Thyroid gland (tissue), 4 donors: ENCODE measurements at regions not wholly inside any gene's neighbourhood (a gene's known extent, or its start where the extent isn't known, plus 50 kb on each side); places are given as distances from the start of the nearest gene placed in this dataset.

Experiments
- POLR2A ChIP-seq, 2 donors: fragments of 450-650 bp; IDR thresholded peaks; one replicate each; pipeline ENCODE4 v1.6.1; 2017; ENCODE audit warnings: antibody characterized with exemption in 2 of 2, mild to moderate bottlenecking in 2 of 2, moderate library complexity in 1 of 2
- TF ChIP-seq, protein P1 (sequence below), 6 experiments: fragments of 200-600 bp in 3 of 6; fragments of 450-650 bp in 3 of 6; sonication (generic) in 3 of 6; IDR thresholded peaks; one replicate each; pipeline ENCODE4 v1.5.1; 2016 to 2019; ENCODE audit warnings: antibody characterized with exemption in 6 of 6, mild to moderate bottlenecking in 2 of 6, inconsistent platforms in 1 of 6, moderate library complexity in 1 of 6

DNA sequence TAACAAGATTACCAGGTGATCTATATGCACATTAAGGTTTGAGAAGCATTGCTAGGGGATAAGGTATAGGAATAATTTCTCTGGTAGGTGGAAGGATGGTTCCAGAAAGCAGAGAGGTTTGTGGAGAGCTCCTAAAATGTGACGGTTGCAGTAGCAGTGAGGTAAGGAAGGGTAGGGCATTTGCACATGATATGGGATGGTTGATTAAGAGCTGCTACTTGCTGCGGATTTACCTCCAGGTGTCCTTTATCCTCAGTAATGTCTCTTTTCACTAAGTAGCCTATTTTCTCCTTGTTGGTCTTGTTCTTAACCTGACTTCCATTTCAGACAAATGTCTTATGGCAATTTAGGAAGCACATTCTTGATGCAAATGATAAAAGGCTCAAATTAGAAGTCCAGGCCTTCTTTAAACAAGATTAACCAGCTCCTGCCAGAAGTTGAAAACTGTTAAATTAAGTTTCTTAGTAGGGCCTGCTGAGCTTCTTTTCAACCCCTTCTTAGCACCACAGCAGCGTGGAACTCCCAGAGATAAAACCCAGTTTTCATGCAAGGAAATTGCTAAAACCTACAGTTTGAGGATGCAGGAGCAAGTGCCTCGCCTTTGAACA, 231.1 kb upstream of the GADL1 start:
- no peak for TF ChIP-seq POLR2A (IDR thresholded peaks at IDR 0.05)
- TF ChIP-seq, protein P1, sequence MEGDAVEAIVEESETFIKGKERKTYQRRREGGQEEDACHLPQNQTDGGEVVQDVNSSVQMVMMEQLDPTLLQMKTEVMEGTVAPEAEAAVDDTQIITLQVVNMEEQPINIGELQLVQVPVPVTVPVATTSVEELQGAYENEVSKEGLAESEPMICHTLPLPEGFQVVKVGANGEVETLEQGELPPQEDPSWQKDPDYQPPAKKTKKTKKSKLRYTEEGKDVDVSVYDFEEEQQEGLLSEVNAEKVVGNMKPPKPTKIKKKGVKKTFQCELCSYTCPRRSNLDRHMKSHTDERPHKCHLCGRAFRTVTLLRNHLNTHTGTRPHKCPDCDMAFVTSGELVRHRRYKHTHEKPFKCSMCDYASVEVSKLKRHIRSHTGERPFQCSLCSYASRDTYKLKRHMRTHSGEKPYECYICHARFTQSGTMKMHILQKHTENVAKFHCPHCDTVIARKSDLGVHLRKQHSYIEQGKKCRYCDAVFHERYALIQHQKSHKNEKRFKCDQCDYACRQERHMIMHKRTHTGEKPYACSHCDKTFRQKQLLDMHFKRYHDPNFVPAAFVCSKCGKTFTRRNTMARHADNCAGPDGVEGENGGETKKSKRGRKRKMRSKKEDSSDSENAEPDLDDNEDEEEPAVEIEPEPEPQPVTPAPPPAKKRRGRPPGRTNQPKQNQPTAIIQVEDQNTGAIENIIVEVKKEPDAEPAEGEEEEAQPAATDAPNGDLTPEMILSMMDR (IDR thresholded peaks at IDR 0.05), result no peak
